Loucy (cell line): ENCODE measurements at regions not wholly inside any gene's neighbourhood (a gene's known extent, or its start where the extent isn't known, plus 50 kb on each side); places are given as distances from the start of the nearest gene placed in this dataset.

Experiments used
- H2AFZ ChIP-seq: fragments of 200-600 bp; sonication (generic); 2 replicates; pipeline ENCODE4 v1.6.0; 2016; ENCODE audit warnings: antibody characterized with exemption, mild to moderate bottlenecking, low read length, moderate library complexity
- H3F3A ChIP-seq: fragments of 200-600 bp; 2 replicates; pipeline ENCODE4 v1.6.0; 2016; ENCODE audit warnings: antibody characterized with exemption, low read depth, mild to moderate bottlenecking
- H3K27me3 ChIP-seq: fragments of 200-600 bp; sonication (generic); 2 replicates; pipeline ENCODE4 v1.6.1; 2014; ENCODE audit warnings: low read length, mild to moderate bottlenecking; ENCODE audit not compliant: insufficient read depth, poor library complexity, severe bottlenecking
- H3K36me3 ChIP-seq: fragments of 200-600 bp; sonication (generic); 2 replicates; pipeline ENCODE4 v1.6.1; 2016; ENCODE audit warnings: low read length; ENCODE audit not compliant: insufficient read depth
- H3K4me1 ChIP-seq: fragments of 200-600 bp; sonication (generic); 2 replicates; pipeline ENCODE4 v1.5.1; 2014; ENCODE audit warnings: low read length, mild to moderate bottlenecking; ENCODE audit not compliant: insufficient read depth, poor library complexity, severe bottlenecking
- H3K4me2 ChIP-seq: fragments of 200-600 bp; sonication (generic); 2 replicates; pipeline ENCODE4 v1.6.0; 2014; ENCODE audit warnings: antibody characterized with exemption, low read length, low read depth, mild to moderate bottlenecking; ENCODE audit not compliant: poor library complexity, severe bottlenecking
- H3K4me3 ChIP-seq: fragments of 200-600 bp; sonication (generic); 2 replicates; pipeline ENCODE4 v1.5.1; 2014; ENCODE audit warnings: low read length, mild to moderate bottlenecking, mixed read lengths; ENCODE audit not compliant: poor library complexity, severe bottlenecking
- H3K79me2 ChIP-seq: fragments of 200-600 bp; sonication (generic); 2 replicates; pipeline ENCODE4 v1.6.1; 2014; ENCODE audit warnings: low read length; ENCODE audit not compliant: insufficient read depth
- H3K9ac ChIP-seq: fragments of 200-600 bp; sonication (generic); 2 replicates; pipeline ENCODE4 v1.6.0; 2014; ENCODE audit warnings: mild to moderate bottlenecking, low read depth, low read length, moderate library complexity; ENCODE audit not compliant: poor library complexity, severe bottlenecking
- H3K9me2 ChIP-seq: fragments of 200-600 bp; sonication (generic); replicated peaks from 2 replicates; pipeline ENCODE4 v1.6.1; 2016; ENCODE audit warnings: low read depth, low read length, mixed read lengths
- H3K9me3 ChIP-seq: fragments of 200-600 bp; sonication (generic); 2 replicates; pipeline ENCODE4 v1.6.1; 2014; ENCODE audit warnings: mild to moderate bottlenecking, antibody characterized with exemption, low read length, low read depth; ENCODE audit not compliant: insufficient read depth
- H4K20me1 ChIP-seq: fragments of 200-600 bp; sonication (generic); 2 replicates; pipeline ENCODE4 v1.6.0; 2014; ENCODE audit warnings: antibody characterized with exemption, low read length, mild to moderate bottlenecking; ENCODE audit not compliant: insufficient read depth, poor library complexity, severe bottlenecking
- CTCF ChIP-seq: fragments of 200-600 bp; sonication (generic); conservative IDR thresholded peaks from 2 replicates; pipeline ENCODE4 v1.5.1; 2014; ENCODE audit warnings: mild to moderate bottlenecking, antibody characterized with exemption, low read length
- EZH2phosphoT487 ChIP-seq: fragments of 200-600 bp; IDR thresholded peaks from 2 replicates; pipeline ENCODE4 v1.6.1; 2018; ENCODE audit warnings: antibody characterized with exemption, mild to moderate bottlenecking, moderate library complexity, borderline replicate concordance

GRCh38 chr4:57270346-57270745 lies 160.2 kb upstream of the IGFBP7 start:
- Histone ChIP-seq H3K9ac (no peak overlapping the region), H3K9me3 (no peaks in the 10 kb centered on the region), H3F3A (no peaks in the 10 kb centered on the region), H4K20me1 (no peaks in the 10 kb centered on the region), H3K4me2 (no peak overlapping the region), H3K79me2 (no peaks in the 10 kb centered on the region), H3K4me1 (no peaks in the 10 kb centered on the region), H3K9me2 (no peaks in the 10 kb centered on the region), H2AFZ (no peak overlapping the region), H3K27me3 (no peaks in the 10 kb centered on the region), H3K36me3 (no peaks in the 10 kb centered on the region), H3K4me3 (no peak overlapping the region)
- TF ChIP-seq CTCF: no peak
- TF ChIP-seq EZH2phosphoT487: no peak

- TF ChIP-seq CTCF: no peak
- TF ChIP-seq EZH2phosphoT487: no peak
- Histone ChIP-seq H3F3A (no peaks in the 10 kb centered on the region), H2AFZ (no peak overlapping the region), H3K79me2 (no peaks in the 10 kb centered on the region), H4K20me1 (no peaks in the 10 kb centered on the region), H3K36me3 (no peaks in the 10 kb centered on the region), H3K9ac (no peak overlapping the region), H3K9me3 (no peaks in the 10 kb centered on the region), H3K4me3 (no peak overlapping the region), H3K4me2 (no peak overlapping the region), H3K4me1 (no peaks in the 10 kb centered on the region), H3K27me3 (no peaks in the 10 kb centered on the region), H3K9me2 (no peaks in the 10 kb centered on the region)
Measured at GRCh38 chr4:57265831-57266582, 155.8 kb upstream of the IGFBP7 start.

- H3K4me1 ChIP-seq: no peaks in the 10 kb centered on the region
- no peak overlapping the region for H2AFZ ChIP-seq
- H3K4me3 ChIP-seq: no peak overlapping the region
- no peaks in the 10 kb centered on the region for H3K27me3 ChIP-seq
- no peaks in the 10 kb centered on the region for H3K36me3 ChIP-seq
- no peaks in the 10 kb centered on the region for H3F3A ChIP-seq
- no peak overlapping the region for H3K4me2 ChIP-seq
- H4K20me1 ChIP-seq: no peaks in the 10 kb centered on the region
- no peaks in the 10 kb centered on the region for H3K79me2 ChIP-seq
- no peaks in the 10 kb centered on the region for H3K9me2 ChIP-seq
- no peak overlapping the region for H3K9ac ChIP-seq
- TF ChIP-seq CTCF (no peak), EZH2phosphoT487 (no peak)
- H3K9me3 ChIP-seq: no peaks in the 10 kb centered on the region
Measured at GRCh38 chr4:57254754-57255153, 144.6 kb upstream of the IGFBP7 start.
